Liver (tissue), 3 donors: ENCODE measurements at regions not wholly inside any gene's neighbourhood (a gene's known extent, or its start where the extent isn't known, plus 50 kb on each side); places are given as distances from the start of the nearest gene placed in this dataset.

Source experiments
- GABPA ChIP-seq, 2 donors: IDR thresholded peaks in 1 of 2; conservative IDR thresholded peaks in 1 of 2; 2 replicates each; pipeline ENCODE4 v1.6.1; 2016; ENCODE audit warnings: antibody characterized with exemption in 2 of 2, mild to moderate bottlenecking in 1 of 2, moderate library complexity in 1 of 2
- NR2F2 ChIP-seq: IDR thresholded peaks from 2 replicates; pipeline ENCODE4 v1.6.1; 2016; ENCODE audit warnings: antibody characterized with exemption
- TAF1 ChIP-seq: conservative IDR thresholded peaks from 2 replicates; pipeline ENCODE4 v1.6.1; 2016; ENCODE audit warnings: antibody characterized with exemption, mild to moderate bottlenecking
- TF ChIP-seq, protein P1 (sequence below): IDR thresholded peaks from 2 replicates; pipeline ENCODE4 v1.6.1; 2016; ENCODE audit warnings: antibody characterized with exemption
- TF ChIP-seq, protein P2 (sequence below): fragments of 150-350 bp; IDR thresholded peaks from 2 replicates; pipeline ENCODE4 v1.5.1; 2017; ENCODE audit warnings: improper control_type of control experiment, low read depth, low read length; ENCODE audit not compliant: missing input control
- donor health status: healthy.
- donor health status: healthy.

DNA sequence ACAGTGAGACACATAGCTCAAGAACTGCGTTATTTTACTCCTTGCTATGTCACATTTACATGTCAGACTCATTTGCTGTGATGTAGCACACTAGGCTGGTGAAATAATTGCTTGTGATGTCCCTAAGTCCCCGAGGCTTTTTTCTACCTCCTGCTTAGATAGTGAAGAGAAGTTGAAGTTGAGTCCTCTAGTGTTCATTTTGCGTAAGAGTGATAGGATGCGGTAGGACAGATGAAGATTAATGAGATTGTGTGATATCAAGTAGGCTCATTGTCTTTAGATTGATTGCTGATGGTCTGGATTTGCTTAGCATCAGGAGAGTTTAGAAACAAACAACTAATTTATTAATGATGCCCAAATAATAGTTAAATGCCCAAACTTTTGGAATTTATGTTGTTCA is 173.6 kb upstream of the NUDT6 start:
- TF ChIP-seq, protein P1, sequence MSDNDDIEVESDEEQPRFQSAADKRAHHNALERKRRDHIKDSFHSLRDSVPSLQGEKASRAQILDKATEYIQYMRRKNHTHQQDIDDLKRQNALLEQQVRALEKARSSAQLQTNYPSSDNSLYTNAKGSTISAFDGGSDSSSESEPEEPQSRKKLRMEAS = no peak
- TF ChIP-seq, protein P2, sequence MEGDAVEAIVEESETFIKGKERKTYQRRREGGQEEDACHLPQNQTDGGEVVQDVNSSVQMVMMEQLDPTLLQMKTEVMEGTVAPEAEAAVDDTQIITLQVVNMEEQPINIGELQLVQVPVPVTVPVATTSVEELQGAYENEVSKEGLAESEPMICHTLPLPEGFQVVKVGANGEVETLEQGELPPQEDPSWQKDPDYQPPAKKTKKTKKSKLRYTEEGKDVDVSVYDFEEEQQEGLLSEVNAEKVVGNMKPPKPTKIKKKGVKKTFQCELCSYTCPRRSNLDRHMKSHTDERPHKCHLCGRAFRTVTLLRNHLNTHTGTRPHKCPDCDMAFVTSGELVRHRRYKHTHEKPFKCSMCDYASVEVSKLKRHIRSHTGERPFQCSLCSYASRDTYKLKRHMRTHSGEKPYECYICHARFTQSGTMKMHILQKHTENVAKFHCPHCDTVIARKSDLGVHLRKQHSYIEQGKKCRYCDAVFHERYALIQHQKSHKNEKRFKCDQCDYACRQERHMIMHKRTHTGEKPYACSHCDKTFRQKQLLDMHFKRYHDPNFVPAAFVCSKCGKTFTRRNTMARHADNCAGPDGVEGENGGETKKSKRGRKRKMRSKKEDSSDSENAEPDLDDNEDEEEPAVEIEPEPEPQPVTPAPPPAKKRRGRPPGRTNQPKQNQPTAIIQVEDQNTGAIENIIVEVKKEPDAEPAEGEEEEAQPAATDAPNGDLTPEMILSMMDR = no peak
- no peak for TF ChIP-seq TAF1
- TF ChIP-seq NR2F2 = no peak
- no peak for TF ChIP-seq GABPA (IDR thresholded peaks at IDR 0.05 in 1 of 2, conservative IDR thresholded peaks at IDR 0.05 in 1 of 2)
